HepG2 (cell line): ENCODE measurements at regions not wholly inside any gene's neighbourhood (a gene's known extent, or its start where the extent isn't known, plus 50 kb on each side); places are given as distances from the start of the nearest gene placed in this dataset.

Experiments
- ATAC-seq: fragments of 200-7000 bp; cut with Tn5 transposase; 3 replicates; pipeline ENCODE4 v1.9.1; 2020; ENCODE audit warnings: mild to moderate bottlenecking, moderate library complexity
- BruUV-seq: library from RNA; stranded (reverse); fragments of 400-500 nt; replicated peaks from 2 replicates; lab custom pipeline; 2021; lab: Mats Ljungman, UMichigan
- CTCF ChIA-PET: fragments of 300-600 bp; formaldehyde crosslinking; extraction: SDS; loops from one replicate; lab custom pipeline; 2021; ENCODE audit warnings: low total read pairs, inconsistent platforms, low intra/inter-chr PET ratio; lab: Yijun Ruan, JAX
- POLR2A ChIA-PET: fragments of 350-600 bp; sonication (Branson Sonifier 250); formaldehyde crosslinking; loops from one replicate; lab custom pipeline; 2020; ENCODE audit warnings: antibody characterized with exemption, inconsistent platforms; lab: Yijun Ruan, JAX
- DNase-seq: peaks from one replicate; pipeline ENCODE4 v3.0.0-alpha.2; 2015; ENCODE audit warnings: low spot score
- FAIRE-seq: peaks from 3 replicates; lab custom pipeline; 2011; peaks lifted over from hg19 to GRCh38; lab: Jason Lieb, UNC
- H2AFZ ChIP-seq: one replicate; pipeline ENCODE4 v1.6.1; 2011; ENCODE audit warnings: low read length, inconsistent platforms
- H3K27ac ChIP-seq: fragments of 300-600 bp; 3 replicates; pipeline ENCODE4 v1.8.0; 2011; ENCODE audit warnings: mixed run types, mild to moderate bottlenecking, mixed read lengths, low read length, inconsistent platforms; ENCODE audit not compliant: insufficient read depth; ENCODE audit errors: extremely low read length
- H3K27me3 ChIP-seq, 2 experiments: fragments of 200-600 bp in 1 of 2; 2 replicates in 1 of 2; 3 replicates in 1 of 2; pipeline versions ENCODE4 v1.6.0 to v1.8.0; 2011; ENCODE audit warnings: low read length in 2 of 2, mild to moderate bottlenecking in 2 of 2, moderate library complexity in 2 of 2, inconsistent platforms in 1 of 2; ENCODE audit not compliant: insufficient read depth in 2 of 2, control insufficient read depth in 1 of 2
- H3K36me3 ChIP-seq, 2 experiments: fragments of 200-600 bp in 1 of 2; replicated peaks in 1 of 2; 2 replicates in 1 of 2; 3 replicates in 1 of 2; pipeline versions ENCODE4 v1.5.1 to v1.8.0; 2011; ENCODE audit warnings: low read length in 2 of 2, inconsistent platforms in 1 of 2; ENCODE audit not compliant: insufficient read depth in 2 of 2, control insufficient read depth in 1 of 2
- H3K4me1 ChIP-seq: 2 replicates; pipeline ENCODE4 v1.5.1; 2012; ENCODE audit warnings: low read length, inconsistent platforms; ENCODE audit not compliant: insufficient read depth
- H3K4me2 ChIP-seq: 2 replicates; pipeline ENCODE4 v1.6.0; 2011; ENCODE audit warnings: low read depth, low read length, inconsistent platforms
- H3K4me3 ChIP-seq, 3 experiments: fragments of 200-600 bp in 1 of 3; sonication (generic), shearing (Covaris generic) in 1 of 3; replicated peaks in 1 of 3; 2 replicates each; pipeline ENCODE4 v1.5.1; 2011 to 2016; ENCODE audit warnings: low read length in 3 of 3, inconsistent platforms in 2 of 3, low read depth in 2 of 3, mild to moderate bottlenecking in 2 of 3, control low read depth in 1 of 3, mixed read lengths in 1 of 3; ENCODE audit not compliant: insufficient read depth in 1 of 3
- H3K79me2 ChIP-seq: one replicate; pipeline ENCODE4 v1.6.1; 2011; ENCODE audit warnings: low read length, inconsistent platforms; ENCODE audit not compliant: insufficient read depth
- H3K9ac ChIP-seq: 2 replicates; pipeline ENCODE4 v1.6.0; 2011; ENCODE audit warnings: mild to moderate bottlenecking, low read depth, low read length, inconsistent platforms; ENCODE audit not compliant: insufficient read depth
- H3K9me3 ChIP-seq: 2 replicates; pipeline ENCODE4 v1.5.1; 2012; ENCODE audit warnings: mild to moderate bottlenecking, low read length
- H4K20me1 ChIP-seq: 2 replicates; pipeline ENCODE4 v1.6.0; 2011; ENCODE audit warnings: inconsistent platforms, mild to moderate bottlenecking, low read length, moderate library complexity; ENCODE audit not compliant: insufficient read depth
- IKZF1 ChIP-seq: fragments of 450-650 bp; IDR thresholded peaks from 2 replicates; pipeline ENCODE4 v1.7.1; 2016
- SETDB1 ChIP-seq: sonication (generic); formaldehyde crosslinking; IDR thresholded peaks from 2 replicates; pipeline ENCODE4 v1.5.1; 2020; ENCODE audit warnings: missing genetic modification reagents, mild to moderate bottlenecking, borderline replicate concordance
- STAT5B ChIP-seq: sonication (generic); formaldehyde crosslinking; IDR thresholded peaks from 2 replicates; pipeline ENCODE4 v1.4.0; 2020; ENCODE audit warnings: missing genetic modification reagents
- ZBTB20 ChIP-seq: sonication (generic); formaldehyde crosslinking; IDR thresholded peaks from 2 replicates; pipeline ENCODE4 v1.8.1; 2023; ENCODE audit warnings: missing genetic modification reagents, low read depth, mild to moderate bottlenecking, borderline replicate concordance
- ZFP82 ChIP-seq: sonication (generic); formaldehyde crosslinking; IDR thresholded peaks from 2 replicates; pipeline ENCODE4 v1.5.1; 2020; ENCODE audit warnings: mild to moderate bottlenecking, missing genetic modification reagents, borderline replicate concordance
- ZKSCAN1 ChIP-seq: fragments of 150-350 bp; IDR thresholded peaks from 2 replicates; pipeline ENCODE4 v1.6.1; 2014; ENCODE audit warnings: low read length
- ZNF709 ChIP-seq: sonication (generic); formaldehyde crosslinking; IDR thresholded peaks from 2 replicates; pipeline ENCODE4 v1.5.0; 2020; ENCODE audit warnings: mild to moderate bottlenecking, missing genetic modification reagents
- ZNF768 ChIP-seq: sonication (generic); formaldehyde crosslinking; IDR thresholded peaks from 2 replicates; pipeline ENCODE4 v1.4.0; 2020; ENCODE audit warnings: missing genetic modification reagents
- WGBS: methylation state at CpG from one replicate; pipeline ENCODE4 v1.1.6; 2017; ENCODE audit warnings: low lambda C conversion rate; 5-methylcytosine and 5-hydroxymethylcytosine counted together
- in situ Hi-C: cut with HindIII; loops from 2 replicates; pipeline ENCODE4 v1.10.0; 2017; ENCODE audit warnings: low pct_unique_long_range_greater_than_20kb; ENCODE audit not compliant: extremely low pct_ligation_motif_present
- intact Hi-C: fragments of 100-400 bp; cut with micrococcal nuclease; formaldehyde crosslinking; loops from one replicate; pipeline ENCODE4 v1.10.0; 2022; ENCODE audit not compliant: unreplicated experiment
- TF ChIP-seq, protein P1 (sequence below): sonication (generic); formaldehyde crosslinking; IDR thresholded peaks from 2 replicates; pipeline ENCODE4 v1.4.0; 2020; ENCODE audit warnings: missing genetic modification reagents, borderline replicate concordance
- TF ChIP-seq, protein P2 (sequence below): sonication (generic); formaldehyde crosslinking; conservative IDR thresholded peaks from 2 replicates; pipeline ENCODE4 v1.8.0; 2022; ENCODE audit warnings: mild to moderate bottlenecking, moderate library complexity, missing genetic modification reagents

DNA sequence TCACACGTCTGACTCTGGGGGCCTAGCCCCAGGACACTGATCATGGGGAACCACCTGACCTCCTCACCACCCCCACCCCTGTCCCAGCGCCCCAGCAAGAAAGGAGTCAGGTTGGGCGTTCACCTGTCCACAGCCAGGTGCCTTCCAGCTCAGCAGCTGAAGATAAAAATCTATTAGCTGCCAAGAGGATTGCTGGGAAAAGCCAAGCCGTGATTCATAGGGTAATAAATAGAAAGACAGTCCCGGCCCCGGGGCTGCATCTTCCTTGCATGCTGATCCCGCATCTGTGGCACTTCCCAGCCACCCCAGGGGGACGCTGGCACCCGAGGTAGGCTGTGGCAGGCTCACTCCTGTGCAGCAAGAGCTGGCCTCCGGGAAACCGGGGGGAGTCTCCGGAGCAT is 70.2 kb upstream of the NCOR2 start (continued):
- no peak for TF ChIP-seq SETDB1 (CRISPR knock-in tag)
- no peak for TF ChIP-seq STAT5B (CRISPR knock-in tag)

DNA sequence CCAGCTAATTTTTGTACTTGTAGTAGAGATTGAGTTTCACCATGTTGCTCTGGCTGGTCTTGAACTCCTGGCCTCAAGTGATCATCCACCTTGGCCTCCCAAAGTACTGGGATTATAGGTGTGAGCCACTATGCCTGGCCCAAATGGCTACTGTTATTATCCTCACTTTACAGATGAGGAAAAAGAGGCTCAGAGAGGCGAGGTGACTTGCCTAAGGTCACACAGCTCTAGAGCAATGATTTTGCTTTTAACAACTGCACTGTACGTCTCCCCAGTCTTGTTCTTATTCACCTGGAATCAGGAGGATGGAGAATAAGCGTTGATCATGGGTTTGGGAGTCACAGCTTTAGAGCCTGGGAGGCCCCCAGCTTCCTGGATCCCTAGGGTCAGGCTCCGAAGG is 69.8 kb upstream of the NCOR2 start:
- Histone ChIP-seq H4K20me1 (no peaks in the 10 kb centered on the region), H3K4me2 (no peak overlapping the region), H2AFZ (no peak overlapping the region), H3K27ac (no peak overlapping the region), H3K9me3 (no peaks in the 10 kb centered on the region), H3K9ac (no peak overlapping the region), H3K4me3 (no peak overlapping the region), H3K79me2 (no peaks in the 10 kb centered on the region), H3K4me1 (no peaks in the 10 kb centered on the region), H3K27me3 (peaks cover 2 to 16% of the 10 kb centered on the region in 2 experiments), H3K36me3 (no peaks in the 10 kb centered on the region)
- ChIA-PET POLR2A (no interaction called here), CTCF (no interaction called here)
- TF ChIP-seq ZNF768: peak; percentile 67; the same call in 1 of the 2 replicates
- TF ChIP-seq ZNF709 (CRISPR knock-in tag): no peak
- no peak for FAIRE-seq
- 8% methylated on average over 2 of the region's 4 CpGs for WGBS
- intact Hi-C loops (no loop called here), in situ Hi-C loops (no loop called here)
- DNase-seq: no peak
- no peak for ATAC-seq
- BruUV-seq: no TSS peak

DNA sequence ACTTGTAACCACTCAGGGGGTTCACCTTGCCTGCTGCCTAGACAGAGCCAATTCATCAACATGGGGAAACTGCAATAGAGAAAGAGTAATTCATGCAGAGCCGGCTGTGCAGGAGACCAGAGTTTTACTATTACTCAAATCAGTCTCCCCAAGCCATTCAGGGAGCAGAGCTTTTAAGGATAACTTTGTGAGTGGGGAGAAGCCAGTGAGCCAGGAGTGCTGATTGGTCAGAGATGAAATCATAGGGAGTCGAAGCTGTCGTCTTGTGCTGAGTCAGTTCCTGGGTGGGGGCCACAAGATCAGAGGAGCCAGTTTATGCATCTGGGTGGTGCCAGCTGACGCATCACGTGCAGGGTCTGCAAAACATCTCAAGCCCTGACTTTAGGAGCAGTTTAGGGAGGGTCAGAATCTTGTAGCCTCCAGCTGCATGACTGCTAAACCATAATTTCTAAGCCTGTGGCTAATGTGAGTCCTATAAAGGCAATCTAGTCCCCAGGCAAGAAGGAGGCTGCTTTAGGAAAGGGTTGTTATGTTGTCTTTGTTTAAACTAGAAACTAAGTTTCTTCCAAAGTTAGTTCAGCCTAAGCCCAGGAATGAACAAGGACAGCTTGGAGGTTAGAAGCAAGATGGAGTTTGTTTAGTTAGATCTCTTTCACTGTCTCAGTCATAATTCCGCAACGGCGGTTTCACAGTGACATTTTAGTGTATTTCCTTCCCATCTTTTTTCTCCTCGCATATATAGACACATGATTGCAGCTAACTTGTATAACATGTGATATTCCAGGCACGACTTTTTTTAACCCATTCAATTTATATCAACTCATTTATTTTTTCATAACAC is 68.9 kb upstream of the NCOR2 start:
- H3K4me1 ChIP-seq: no peaks in the 10 kb centered on the region
- H3K9ac ChIP-seq: no peak overlapping the region
- POLR2A ChIA-PET: no interaction called here
- H3K27me3 ChIP-seq: peaks cover 1 to 16% of the 10 kb centered on the region in 2 experiments; a peak in 4 of 5 replicates
- no peak overlapping the region for H3K4me3 ChIP-seq
- TF ChIP-seq ZFP82 (CRISPR knock-in tag) (no peak), ZBTB20 (CRISPR knock-in tag) (no peak), ZKSCAN1 (no peak), IKZF1 (no peak)
- TF ChIP-seq, protein P1, sequence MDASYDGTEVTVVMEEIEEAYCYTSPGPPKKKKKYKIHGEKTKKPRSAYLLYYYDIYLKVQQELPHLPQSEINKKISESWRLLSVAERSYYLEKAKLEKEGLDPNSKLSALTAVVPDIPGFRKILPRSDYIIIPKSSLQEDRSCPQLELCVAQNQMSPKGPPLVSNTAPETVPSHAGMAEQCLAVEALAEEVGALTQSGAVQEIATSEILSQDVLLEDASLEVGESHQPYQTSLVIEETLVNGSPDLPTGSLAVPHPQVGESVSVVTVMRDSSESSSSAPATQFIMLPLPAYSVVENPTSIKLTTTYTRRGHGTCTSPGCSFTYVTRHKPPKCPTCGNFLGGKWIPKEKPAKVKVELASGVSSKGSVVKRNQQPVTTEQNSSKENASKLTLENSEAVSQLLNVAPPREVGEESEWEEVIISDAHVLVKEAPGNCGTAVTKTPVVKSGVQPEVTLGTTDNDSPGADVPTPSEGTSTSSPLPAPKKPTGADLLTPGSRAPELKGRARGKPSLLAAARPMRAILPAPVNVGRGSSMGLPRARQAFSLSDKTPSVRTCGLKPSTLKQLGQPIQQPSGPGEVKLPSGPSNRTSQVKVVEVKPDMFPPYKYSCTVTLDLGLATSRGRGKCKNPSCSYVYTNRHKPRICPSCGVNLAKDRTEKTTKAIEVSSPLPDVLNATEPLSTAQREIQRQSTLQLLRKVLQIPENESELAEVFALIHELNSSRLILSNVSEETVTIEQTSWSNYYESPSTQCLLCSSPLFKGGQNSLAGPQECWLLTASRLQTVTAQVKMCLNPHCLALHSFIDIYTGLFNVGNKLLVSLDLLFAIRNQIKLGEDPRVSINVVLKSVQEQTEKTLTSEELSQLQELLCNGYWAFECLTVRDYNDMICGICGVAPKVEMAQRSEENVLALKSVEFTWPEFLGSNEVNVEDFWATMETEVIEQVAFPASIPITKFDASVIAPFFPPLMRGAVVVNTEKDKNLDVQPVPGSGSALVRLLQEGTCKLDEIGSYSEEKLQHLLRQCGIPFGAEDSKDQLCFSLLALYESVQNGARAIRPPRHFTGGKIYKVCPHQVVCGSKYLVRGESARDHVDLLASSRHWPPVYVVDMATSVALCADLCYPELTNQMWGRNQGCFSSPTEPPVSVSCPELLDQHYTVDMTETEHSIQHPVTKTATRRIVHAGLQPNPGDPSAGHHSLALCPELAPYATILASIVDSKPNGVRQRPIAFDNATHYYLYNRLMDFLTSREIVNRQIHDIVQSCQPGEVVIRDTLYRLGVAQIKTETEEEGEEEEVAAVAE (CRISPR knock-in tag): no peak
- TF ChIP-seq, protein P2, sequence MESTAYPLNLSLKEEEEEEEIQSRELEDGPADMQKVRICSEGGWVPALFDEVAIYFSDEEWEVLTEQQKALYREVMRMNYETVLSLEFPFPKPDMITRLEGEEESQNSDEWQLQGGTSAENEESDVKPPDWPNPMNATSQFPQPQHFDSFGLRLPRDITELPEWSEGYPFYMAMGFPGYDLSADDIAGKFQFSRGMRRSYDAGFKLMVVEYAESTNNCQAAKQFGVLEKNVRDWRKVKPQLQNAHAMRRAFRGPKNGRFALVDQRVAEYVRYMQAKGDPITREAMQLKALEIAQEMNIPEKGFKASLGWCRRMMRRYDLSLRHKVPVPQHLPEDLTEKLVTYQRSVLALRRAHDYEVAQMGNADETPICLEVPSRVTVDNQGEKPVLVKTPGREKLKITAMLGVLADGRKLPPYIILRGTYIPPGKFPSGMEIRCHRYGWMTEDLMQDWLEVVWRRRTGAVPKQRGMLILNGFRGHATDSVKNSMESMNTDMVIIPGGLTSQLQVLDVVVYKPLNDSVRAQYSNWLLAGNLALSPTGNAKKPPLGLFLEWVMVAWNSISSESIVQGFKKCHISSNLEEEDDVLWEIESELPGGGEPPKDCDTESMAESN: no peak
- no peak overlapping the region for H2AFZ ChIP-seq
- no peak overlapping the region for H3K27ac ChIP-seq
- no peaks in the 10 kb centered on the region for H3K9me3 ChIP-seq
- 33% methylated on average over 9 of the region's 10 CpGs for WGBS
- CTCF ChIA-PET: no interaction called here
- no peaks in the 10 kb centered on the region for H4K20me1 ChIP-seq
- H3K36me3 ChIP-seq: no peaks in the 10 kb centered on the region
- in situ Hi-C loops (no loop called here), intact Hi-C loops (no loop called here)
- no peak for DNase-seq
- no peaks in the 10 kb centered on the region for H3K79me2 ChIP-seq
- FAIRE-seq: no peak
- BruUV-seq: no TSS peak
- H3K4me2 ChIP-seq: no peak overlapping the region
- ATAC-seq: no peak
